GM12878 (cell line): ENCODE measurements at regions not wholly inside any gene's neighbourhood (a gene's known extent, or its start where the extent isn't known, plus 50 kb on each side); places are given as distances from the start of the nearest gene placed in this dataset.

ENCODE experiments used
- ATAC-seq: fragments of 200-7000 bp; cut with Tn5 transposase; 3 replicates; pipeline ENCODE4 v1.9.1; 2020; ENCODE audit warnings: mild to moderate bottlenecking, moderate library complexity
- BruUV-seq: library from RNA; stranded (reverse); fragments of 400-500 nt; replicated peaks from 2 replicates; lab custom pipeline; 2021; lab: Mats Ljungman, UMichigan
- CTCF ChIA-PET: fragments of 300-600 bp; sonication (Branson Sonifier 250); formaldehyde crosslinking; extraction: SDS; loops from one replicate; lab custom pipeline; 2021; ENCODE audit warnings: inconsistent platforms; lab: Yijun Ruan, JAX
- POLR2A ChIA-PET: fragments of 350-600 bp; formaldehyde crosslinking; extraction: SDS; loops from one replicate; lab custom pipeline; 2021; ENCODE audit warnings: inconsistent platforms; lab: Charles Lee
- RAD21 ChIA-PET: fragments of 300-600 bp; sonication (Branson Sonifier 250); formaldehyde crosslinking; loops from one replicate; lab custom pipeline; 2023; ENCODE audit warnings: antibody characterized with exemption; ENCODE audit not compliant: unreplicated experiment; lab: Charles Lee
- SMC1A ChIA-PET: fragments of 300-600 bp; sonication (Branson Sonifier 250); formaldehyde crosslinking; loops from one replicate; lab custom pipeline; 2023; ENCODE audit not compliant: unreplicated experiment, uncharacterized antibody; lab: Charles Lee
- DNase-seq: peaks from one replicate; pipeline ENCODE4 v3.0.0-alpha.2; 2011; ENCODE audit warnings: low read depth, low spot score
- FAIRE-seq: peaks from 3 replicates; lab custom pipeline; 2011; peaks lifted over from hg19 to GRCh38; lab: Jason Lieb, UNC
- H2AFZ ChIP-seq: 2 replicates; pipeline ENCODE4 v1.6.0; 2011; ENCODE audit warnings: low read depth, low read length, control low read depth; ENCODE audit not compliant: control insufficient read depth
- H3K27ac ChIP-seq: 2 replicates; pipeline ENCODE4 v1.5.1; 2011; ENCODE audit warnings: control low read depth; ENCODE audit not compliant: control insufficient read depth, insufficient read depth
- H3K27me3 ChIP-seq, 2 experiments: replicated peaks in 1 of 2; 2 replicates each; pipeline versions ENCODE4 v1.6.0 to v1.6.1; 2011; ENCODE audit warnings: low read length in 1 of 2; ENCODE audit not compliant: control insufficient read depth in 2 of 2, insufficient read depth in 2 of 2
- H3K36me3 ChIP-seq, 2 experiments: 2 replicates each; pipeline ENCODE4 v1.5.1; 2011; ENCODE audit warnings: low read length in 1 of 2; ENCODE audit not compliant: control insufficient read depth in 2 of 2, insufficient read depth in 2 of 2
- H3K4me1 ChIP-seq: 2 replicates; pipeline ENCODE4 v1.6.1; 2011; ENCODE audit warnings: mild to moderate bottlenecking, low read length, moderate library complexity, mixed read lengths; ENCODE audit not compliant: control insufficient read depth, insufficient read depth
- H3K4me2 ChIP-seq: 2 replicates; pipeline ENCODE4 v1.6.0; 2011; ENCODE audit warnings: control low read depth; ENCODE audit not compliant: control insufficient read depth, insufficient read depth
- H3K4me3 ChIP-seq: fragments of 200-600 bp; sonication (generic); 2 replicates; pipeline ENCODE4 v1.5.1; 2016
- H3K79me2 ChIP-seq: 2 replicates; pipeline ENCODE4 v1.6.0; 2011; ENCODE audit warnings: low read length; ENCODE audit not compliant: control insufficient read depth, insufficient read depth
- H3K9ac ChIP-seq: 2 replicates; pipeline ENCODE4 v1.8.0; 2011; ENCODE audit warnings: low read length, control low read depth, mixed read lengths; ENCODE audit not compliant: control insufficient read depth, insufficient read depth
- H3K9me3 ChIP-seq: replicated peaks from 3 replicates; pipeline ENCODE4 v1.5.1; 2011; ENCODE audit warnings: mild to moderate bottlenecking, low read length; ENCODE audit not compliant: control insufficient read depth, insufficient read depth
- H4K20me1 ChIP-seq: 2 replicates; pipeline ENCODE4 v1.6.0; 2011; ENCODE audit not compliant: control insufficient read depth, insufficient read depth
- CEBPZ ChIP-seq: fragments of 150-350 bp; IDR thresholded peaks from 2 replicates; pipeline ENCODE4 v1.6.1; 2016; ENCODE audit warnings: low read depth, low read length
- E2F4 ChIP-seq: IDR thresholded peaks from 2 replicates; pipeline ENCODE4 v1.6.1; 2012; ENCODE audit warnings: low read depth, low read length, improper control_type of control experiment
- HCFC1 ChIP-seq: fragments of 150-350 bp; IDR thresholded peaks from 2 replicates; pipeline ENCODE4 v1.6.1; 2014; ENCODE audit warnings: low read length
- HDAC6 ChIP-seq: fragments of 200-600 bp; sonication (generic); IDR thresholded peaks from one replicate; pipeline ENCODE4 v1.8.0; 2017; ENCODE audit warnings: antibody characterized with exemption; ENCODE audit not compliant: unreplicated experiment
- LARP7 ChIP-seq: fragments of 450-650 bp; IDR thresholded peaks from 2 replicates; pipeline ENCODE4 v1.6.1; 2017; ENCODE audit warnings: mild to moderate bottlenecking
- NR2F1 ChIP-seq: fragments of 450-650 bp; conservative IDR thresholded peaks from 2 replicates; pipeline ENCODE4 v1.6.1; 2017; ENCODE audit warnings: mild to moderate bottlenecking
- PKNOX1 ChIP-seq: fragments of 450-650 bp; IDR thresholded peaks from 2 replicates; pipeline ENCODE4 v1.6.1; 2016; ENCODE audit warnings: mild to moderate bottlenecking
- RAD51 ChIP-seq: fragments of 450-650 bp; IDR thresholded peaks from 2 replicates; pipeline ENCODE4 v1.6.1; 2016; ENCODE audit warnings: moderate library complexity, mild to moderate bottlenecking, inconsistent platforms
- SKIL ChIP-seq: fragments of 450-650 bp; IDR thresholded peaks from 2 replicates; pipeline ENCODE4 v1.6.1; 2017; ENCODE audit warnings: mild to moderate bottlenecking, low read depth, inconsistent platforms; ENCODE audit not compliant: poor library complexity, severe bottlenecking
- SMAD1 ChIP-seq: fragments of 450-650 bp; IDR thresholded peaks from 2 replicates; pipeline ENCODE4 v1.6.1; 2018; ENCODE audit warnings: mild to moderate bottlenecking, low read depth; ENCODE audit not compliant: partially characterized antibody
- TCF12 ChIP-seq: IDR thresholded peaks from 2 replicates; pipeline ENCODE4 v1.6.1; 2011; ENCODE audit warnings: low read depth, mild to moderate bottlenecking, low read length
- ZNF274 ChIP-seq: IDR thresholded peaks from one replicate; pipeline ENCODE4 v1.8.0; 2011; ENCODE audit not compliant: insufficient read length, insufficient read depth
- ZNF592 ChIP-seq: fragments of 450-650 bp; IDR thresholded peaks from 2 replicates; pipeline ENCODE4 v1.6.1; 2017; ENCODE audit warnings: mild to moderate bottlenecking, moderate library complexity
- WGBS: methylation state at CpG from one replicate; pipeline ENCODE4 v1.1.6; 2016; ENCODE audit warnings: low lambda C conversion rate; ENCODE audit not compliant: insufficient replicate concordance, insufficient coverage; ENCODE audit errors: missing lambda C conversion rate; 5-methylcytosine and 5-hydroxymethylcytosine counted together
- in situ Hi-C: fragments of 300-500 bp; cut with MboI; formaldehyde crosslinking; loops from 9 replicates; pipeline ENCODE4 v1.14.3; 2018; ENCODE audit warnings: mixed read lengths
- intact Hi-C: fragments of 100-400 bp; cut with micrococcal nuclease; formaldehyde crosslinking; loops from one replicate; pipeline ENCODE4 v1.14.2; 2022; ENCODE audit not compliant: unreplicated experiment

GRCh38 chr6:167673946-167674345 is 152.8 kb upstream of the AFDN start:
- no peak overlapping the region for H3K9ac ChIP-seq
- DNase-seq (no peak), ATAC-seq (no peak), FAIRE-seq (no peak)
- H3K27ac ChIP-seq: no peak overlapping the region
- peaks cover 0 to 6% of the 10 kb centered on the region in 2 experiments; a peak in 3 of 4 replicates for H3K27me3 ChIP-seq
- CTCF ChIA-PET: no interaction called here
- no peaks in the 10 kb centered on the region for H3K79me2 ChIP-seq
- in situ Hi-C loops (no loop called here), intact Hi-C loops (no loop called here)
- RAD21 ChIA-PET: interaction anchor here (0.6 kb wide), 1 partner anchor 61 kb away, joined by 5 read pairs; no protein-coding TSS in a partner anchor
- 34% methylated on average over 5 of the region's 5 CpGs for WGBS
- SMC1A ChIA-PET: no interaction called here
- POLR2A ChIA-PET: no interaction called here
- no peak overlapping the region for H2AFZ ChIP-seq
- H3K9me3 ChIP-seq: no peaks in the 10 kb centered on the region; the same call in 2 of the 3 replicates
- BruUV-seq: no TSS peak
- H3K4me3 ChIP-seq: no peak overlapping the region
- H4K20me1 ChIP-seq: no peaks in the 10 kb centered on the region
- no peaks in the 10 kb centered on the region for H3K4me1 ChIP-seq
- no peaks in the 10 kb centered on the region for H3K36me3 ChIP-seq
- H3K4me2 ChIP-seq: no peak overlapping the region
- TF ChIP-seq NR2F1 (no peak), ZNF592 (no peak), HCFC1 (no peak), HDAC6 (no peak), TCF12 (no peak), RAD51 (no peak), SKIL (no peak), ZNF274 (no peak), LARP7 (no peak), SMAD1 (no peak), PKNOX1 (no peak), CEBPZ (no peak), E2F4 (no peak)
